ENCODE measurements at regions not wholly inside any gene's neighbourhood (a gene's known extent, or its start where the extent isn't known, plus 50 kb on each side); places are given as distances from the start of the nearest gene placed in this dataset.

GRCh38 chr2:133976659-133977058 lies 277.2 kb upstream of the MGAT5 start:
- H3K9ac ChIP-seq (ENCODE audit: insufficient read depth, low read length): no peak overlapping the region
- TF ChIP-seq CTCF (conservative IDR thresholded peaks at IDR 0.05 in 1 of 2, IDR thresholded peaks at IDR 0.05 in 1 of 2; ENCODE audit: low read depth in 1 of 2, low read length in 2 of 2) (no peak), EZH2 (IDR thresholded peaks at IDR 0.05; ENCODE audit: low read length, missing control alignments) (no peak)
- no peak for DNase-seq (ENCODE audit: low read depth in 2 of 2)

DNA sequence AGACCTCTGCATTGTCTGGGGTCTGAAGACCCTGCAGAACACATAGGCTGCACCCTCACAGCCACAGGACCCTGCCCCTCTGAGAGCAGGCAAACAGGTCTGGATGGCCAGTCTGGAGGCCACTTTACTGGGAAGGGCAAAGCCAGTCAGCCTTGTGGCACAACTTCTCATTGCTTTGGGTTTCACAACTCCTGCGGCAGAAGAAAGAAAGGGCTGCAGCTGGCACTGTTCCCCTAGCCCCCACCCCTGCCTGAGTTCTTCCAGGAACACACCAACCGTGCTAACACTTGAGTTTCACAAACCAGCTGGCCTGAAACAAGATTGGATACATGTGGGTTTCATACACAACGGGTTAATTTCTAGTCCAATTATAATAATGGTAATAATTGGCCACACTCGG lies 276.5 kb upstream of the MGAT5 start:
- no peak overlapping the region for H3K27ac ChIP-seq (ENCODE audit: insufficient read depth, low read length)
- no peak for TF ChIP-seq CTCF (conservative IDR thresholded peaks at IDR 0.05 in 1 of 2, IDR thresholded peaks at IDR 0.05 in 1 of 2; ENCODE audit: low read depth in 1 of 2, low read length in 2 of 2)
- TF ChIP-seq EZH2 (IDR thresholded peaks at IDR 0.05; ENCODE audit: low read length, missing control alignments): no peak
- H4K20me1 ChIP-seq (ENCODE audit: control insufficient read depth, extremely low read depth, insufficient read depth, low read length): no peaks in the 10 kb centered on the region
- H3K79me2 ChIP-seq (ENCODE audit: control insufficient read depth, insufficient read depth, low read length): no peaks in the 10 kb centered on the region
- H3K4me3 ChIP-seq (replicated peaks in 1 of 4; ENCODE audit: control extremely low read depth in 1 of 4, insufficient read depth in 1 of 4, low read depth in 3 of 4, low read length in 4 of 4): no peak overlapping the region
- H3K27me3 ChIP-seq (ENCODE audit: control insufficient read depth, insufficient read depth, low read length): no peaks in the 10 kb centered on the region
- no peaks in the 10 kb centered on the region for H3K36me3 ChIP-seq (ENCODE audit: control insufficient read depth, insufficient read depth, low read length)
- H2AFZ ChIP-seq (ENCODE audit: low read length): no peak overlapping the region
- H3K4me2 ChIP-seq (ENCODE audit: extremely low read depth, insufficient read depth, low read length): no peak overlapping the region
- H3K9me3 ChIP-seq (ENCODE audit: control insufficient read depth, insufficient read depth, low read depth, low read length): no peaks in the 10 kb centered on the region
- DNase-seq (ENCODE audit: low read depth in 2 of 2): no peak
- H3K4me1 ChIP-seq (ENCODE audit: control insufficient read depth, extremely low read depth, insufficient read depth, low read length): peaks cover 11% of the 10 kb centered on the region
- no peak overlapping the region for H3K9ac ChIP-seq (ENCODE audit: insufficient read depth, low read length)

More at GRCh38 chr2:133976659-133977058, 277.2 kb upstream of the MGAT5 start:
- Histone ChIP-seq H3K36me3 (ENCODE audit: control insufficient read depth, insufficient read depth, low read length) (no peaks in the 10 kb centered on the region), H3K27ac (ENCODE audit: insufficient read depth, low read length) (no peak overlapping the region), H3K4me3 (replicated peaks in 1 of 4; ENCODE audit: control extremely low read depth in 1 of 4, insufficient read depth in 1 of 4, low read depth in 3 of 4, low read length in 4 of 4) (no peak overlapping the region), H3K9me3 (ENCODE audit: control insufficient read depth, insufficient read depth, low read depth, low read length) (no peaks in the 10 kb centered on the region), H3K4me1 (ENCODE audit: control insufficient read depth, extremely low read depth, insufficient read depth, low read length) (peaks cover 11% of the 10 kb centered on the region), H2AFZ (ENCODE audit: low read length) (no peak overlapping the region), H3K4me2 (ENCODE audit: extremely low read depth, insufficient read depth, low read length) (no peak overlapping the region), H4K20me1 (ENCODE audit: control insufficient read depth, extremely low read depth, insufficient read depth, low read length) (no peaks in the 10 kb centered on the region), H3K79me2 (ENCODE audit: control insufficient read depth, insufficient read depth, low read length) (no peaks in the 10 kb centered on the region), H3K27me3 (ENCODE audit: control insufficient read depth, insufficient read depth, low read length) (no peaks in the 10 kb centered on the region)

GRCh38 chr2:133982256-133982655 lies 271.6 kb upstream of the MGAT5 start:
- no peak overlapping the region for H3K4me3 ChIP-seq (replicated peaks in 1 of 4; ENCODE audit: control extremely low read depth in 1 of 4, insufficient read depth in 1 of 4, low read depth in 3 of 4, low read length in 4 of 4)
- DNase-seq (ENCODE audit: low read depth in 2 of 2): no peak
- no peak overlapping the region for H3K27ac ChIP-seq (ENCODE audit: insufficient read depth, low read length)
- H3K9ac ChIP-seq (ENCODE audit: insufficient read depth, low read length): no peak overlapping the region
- no peak overlapping the region for H3K4me2 ChIP-seq (ENCODE audit: extremely low read depth, insufficient read depth, low read length)
- no peak overlapping the region for H2AFZ ChIP-seq (ENCODE audit: low read length)
- H3K79me2 ChIP-seq (ENCODE audit: control insufficient read depth, insufficient read depth, low read length): no peaks in the 10 kb centered on the region
- no peaks in the 10 kb centered on the region for H3K9me3 ChIP-seq (ENCODE audit: control insufficient read depth, insufficient read depth, low read depth, low read length)
- H3K36me3 ChIP-seq (ENCODE audit: control insufficient read depth, insufficient read depth, low read length): no peaks in the 10 kb centered on the region
- peaks cover 2% of the 10 kb centered on the region for H3K4me1 ChIP-seq (ENCODE audit: control insufficient read depth, extremely low read depth, insufficient read depth, low read length)
- no peak for TF ChIP-seq EZH2 (IDR thresholded peaks at IDR 0.05; ENCODE audit: low read length, missing control alignments)
- TF ChIP-seq CTCF (conservative IDR thresholded peaks at IDR 0.05 in 1 of 2, IDR thresholded peaks at IDR 0.05 in 1 of 2; ENCODE audit: low read depth in 1 of 2, low read length in 2 of 2): no peak
- no peaks in the 10 kb centered on the region for H4K20me1 ChIP-seq (ENCODE audit: control insufficient read depth, extremely low read depth, insufficient read depth, low read length)
- no peaks in the 10 kb centered on the region for H3K27me3 ChIP-seq (ENCODE audit: control insufficient read depth, insufficient read depth, low read length)
